ENCODE measurements at regions not wholly inside any gene's neighbourhood (a gene's known extent, or its start where the extent isn't known, plus 50 kb on each side); places are given as distances from the start of the nearest gene placed in this dataset.

DNA sequence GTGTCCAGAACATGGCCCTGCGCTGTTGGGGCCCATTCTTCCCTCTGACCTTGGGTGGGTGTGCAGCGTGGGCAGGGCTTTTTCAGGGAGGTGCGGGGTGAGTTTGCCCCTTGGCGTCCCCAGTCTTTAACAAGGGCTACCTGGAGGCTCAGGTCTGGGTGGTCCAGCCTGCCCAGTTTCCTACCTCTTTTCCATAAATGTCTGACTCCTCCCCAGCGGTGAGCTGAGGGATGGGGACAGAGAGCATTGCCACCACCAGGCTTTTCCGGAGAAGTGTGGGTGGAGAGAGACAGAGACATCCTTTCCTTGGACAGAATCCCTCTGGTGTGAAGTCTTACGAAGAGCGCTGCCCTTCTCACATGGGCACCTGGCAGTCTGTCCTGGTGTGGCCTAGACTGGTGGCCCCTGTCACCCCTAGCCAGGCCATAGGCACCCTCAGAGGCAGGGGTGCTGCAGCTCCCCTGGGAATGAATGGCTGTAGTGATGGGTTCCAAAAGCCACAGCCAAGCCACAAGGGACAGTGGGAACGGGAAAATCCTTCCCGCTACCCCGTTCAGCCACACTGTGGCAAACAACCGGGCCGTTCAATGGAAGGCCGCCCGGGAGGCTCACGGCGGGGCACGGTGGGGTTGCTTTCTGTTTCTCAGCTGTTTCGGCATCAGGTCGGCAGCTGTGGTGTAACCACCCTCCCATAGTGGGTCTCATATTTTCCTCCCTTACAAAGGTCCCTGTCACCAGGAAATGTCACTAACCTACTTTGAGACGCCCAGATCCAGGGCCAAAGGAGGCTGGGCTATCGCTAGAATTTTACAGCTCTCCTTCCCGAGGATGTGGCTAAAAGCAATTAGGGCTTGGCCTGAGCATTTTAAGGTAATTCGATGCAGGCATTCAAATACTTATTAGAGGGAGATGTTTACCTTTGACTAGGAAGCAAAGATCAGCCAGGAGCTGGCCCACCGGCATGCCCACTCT is 61.9 kb upstream of the GSE1 start:
- no peak for DNase-seq

DNA sequence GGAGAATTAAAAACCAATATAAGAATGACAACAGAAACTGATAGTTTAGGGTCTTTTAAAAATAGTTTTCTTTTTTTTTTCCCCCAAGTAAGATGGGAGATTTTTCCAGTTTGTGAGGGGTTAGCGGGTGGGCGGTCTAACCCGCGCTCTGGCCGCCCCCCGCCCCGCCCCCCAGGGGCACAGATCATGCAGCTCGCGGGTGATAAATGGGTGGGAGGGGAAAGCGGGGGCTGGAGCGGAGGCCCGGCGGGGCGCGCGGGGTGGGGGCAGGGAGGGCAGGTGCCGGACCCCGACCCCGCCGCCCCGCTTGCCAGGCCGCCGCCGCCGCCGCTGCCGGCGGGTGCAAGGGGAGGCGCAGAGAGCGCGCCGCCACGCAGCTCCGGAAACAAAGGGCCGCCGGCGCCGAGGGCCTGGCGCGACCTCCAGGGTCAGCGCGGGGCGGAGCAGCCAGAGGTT is 60.1 kb upstream of the GSE1 start:
- no peak for DNase-seq

DNA sequence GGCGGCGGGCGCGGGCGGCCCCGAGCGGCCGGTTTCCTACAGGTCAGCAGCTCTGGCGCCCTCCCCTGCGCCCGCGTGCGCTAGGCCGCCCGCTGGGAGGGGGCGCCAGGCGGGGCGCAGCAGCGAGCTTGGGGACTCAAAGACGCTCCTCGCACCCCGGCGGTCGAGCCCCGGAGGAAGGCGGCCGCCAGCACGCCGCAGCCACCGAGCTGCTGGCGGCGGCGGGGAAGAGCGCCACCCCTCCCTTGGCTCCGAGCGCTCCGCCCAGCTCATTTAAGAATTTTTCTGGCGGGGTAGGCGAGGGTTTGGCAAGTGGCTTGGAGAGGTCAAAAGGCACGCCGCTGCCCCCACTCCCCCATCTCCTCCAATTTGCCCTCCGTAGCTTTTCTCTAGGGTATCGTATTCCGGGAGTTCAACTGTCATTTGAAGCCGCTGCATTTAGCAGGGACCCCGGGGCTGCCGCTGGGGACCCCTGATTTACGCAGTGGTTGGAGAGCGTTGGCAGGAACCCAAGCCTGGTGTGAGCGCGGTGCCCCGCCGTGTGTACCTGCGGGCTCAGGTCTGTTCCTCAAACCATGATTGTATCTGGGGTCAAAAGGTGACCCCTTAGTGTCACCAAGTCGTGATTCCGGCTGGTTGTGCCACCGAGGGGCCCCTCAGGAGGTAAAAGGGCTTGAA is 59.5 kb upstream of the GSE1 start:
- peak; percentile 58 for DNase-seq

DNA sequence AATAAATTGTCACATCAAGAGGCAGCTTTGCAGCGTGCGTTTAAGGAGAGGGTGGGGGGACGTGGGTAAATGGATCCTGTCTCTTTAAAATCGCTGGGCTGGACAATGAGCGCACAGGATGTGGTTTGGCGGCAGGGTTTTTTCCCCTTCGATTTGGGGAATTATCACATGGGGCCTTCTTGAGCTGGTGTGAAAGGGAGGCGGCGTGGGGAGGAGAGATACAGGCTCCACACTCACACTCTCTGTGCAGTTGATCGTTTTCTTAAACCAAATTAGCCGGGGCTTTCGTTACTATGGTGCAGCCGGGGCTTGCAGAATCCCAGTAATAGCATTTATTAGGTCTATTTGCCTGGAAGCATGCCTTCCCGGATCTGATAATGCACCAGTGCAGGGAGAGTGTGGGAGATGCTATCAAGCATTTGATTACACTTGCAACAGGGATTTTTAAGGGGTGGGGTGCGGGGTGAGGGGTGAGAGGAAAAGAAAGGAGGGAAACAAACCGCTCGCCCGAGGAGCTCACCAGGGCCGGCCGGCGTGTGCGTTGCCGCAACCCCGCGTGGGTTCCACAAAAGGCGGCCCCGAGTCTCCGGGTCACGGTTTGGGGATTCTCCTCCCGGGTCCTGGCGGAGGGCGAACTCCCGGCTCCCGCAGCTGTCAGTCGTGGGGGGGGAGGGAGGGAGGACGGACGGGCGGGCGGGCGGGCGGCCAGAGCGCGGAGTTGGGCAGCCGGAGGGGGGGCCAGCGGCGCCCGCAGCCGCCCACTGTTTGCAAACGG is 58.8 kb upstream of the GSE1 start:
- peak; percentile 88 for DNase-seq

DNA sequence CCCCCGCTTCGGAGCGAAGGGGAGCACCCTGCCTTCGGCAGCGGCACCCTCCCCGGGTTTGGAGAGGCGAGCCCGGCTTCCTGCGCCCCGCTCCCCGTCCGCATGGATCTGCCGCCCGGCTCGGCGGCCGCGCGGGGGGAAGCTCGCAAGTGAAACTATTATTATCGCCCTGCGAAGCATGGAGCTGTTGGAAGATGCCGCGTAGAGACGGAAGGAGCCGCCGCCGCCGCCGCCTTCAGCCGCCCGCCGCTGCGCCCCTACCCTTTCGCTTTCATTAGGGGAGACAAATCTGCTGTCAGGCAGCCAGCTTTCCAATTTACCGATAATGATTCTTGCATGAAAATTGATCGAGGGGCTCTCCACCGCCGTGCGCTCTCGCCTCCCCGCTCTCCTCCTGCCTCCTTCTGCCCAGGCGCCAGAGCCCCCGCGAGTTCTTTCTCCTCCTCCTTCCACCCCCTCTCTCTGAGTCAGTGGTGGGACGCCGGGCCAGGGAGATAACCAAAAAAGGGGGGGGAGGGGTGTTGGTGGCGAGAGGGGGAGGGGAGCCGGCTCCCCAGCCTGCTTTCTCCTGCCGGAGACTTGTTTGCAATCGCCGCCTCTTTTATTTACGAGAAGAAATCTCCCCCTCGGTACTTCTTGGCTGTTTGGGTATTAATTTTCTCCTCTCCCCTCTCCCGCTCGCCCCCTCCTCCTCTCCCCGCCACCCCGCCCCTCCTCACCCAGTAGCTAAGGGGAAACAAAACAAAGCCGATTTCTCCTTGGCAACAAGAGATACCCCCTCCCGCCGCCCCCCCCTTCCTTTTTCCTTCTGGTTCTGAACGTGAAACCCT is 58.0 kb upstream of the GSE1 start:
- DNase-seq: peak; percentile 73

DNA sequence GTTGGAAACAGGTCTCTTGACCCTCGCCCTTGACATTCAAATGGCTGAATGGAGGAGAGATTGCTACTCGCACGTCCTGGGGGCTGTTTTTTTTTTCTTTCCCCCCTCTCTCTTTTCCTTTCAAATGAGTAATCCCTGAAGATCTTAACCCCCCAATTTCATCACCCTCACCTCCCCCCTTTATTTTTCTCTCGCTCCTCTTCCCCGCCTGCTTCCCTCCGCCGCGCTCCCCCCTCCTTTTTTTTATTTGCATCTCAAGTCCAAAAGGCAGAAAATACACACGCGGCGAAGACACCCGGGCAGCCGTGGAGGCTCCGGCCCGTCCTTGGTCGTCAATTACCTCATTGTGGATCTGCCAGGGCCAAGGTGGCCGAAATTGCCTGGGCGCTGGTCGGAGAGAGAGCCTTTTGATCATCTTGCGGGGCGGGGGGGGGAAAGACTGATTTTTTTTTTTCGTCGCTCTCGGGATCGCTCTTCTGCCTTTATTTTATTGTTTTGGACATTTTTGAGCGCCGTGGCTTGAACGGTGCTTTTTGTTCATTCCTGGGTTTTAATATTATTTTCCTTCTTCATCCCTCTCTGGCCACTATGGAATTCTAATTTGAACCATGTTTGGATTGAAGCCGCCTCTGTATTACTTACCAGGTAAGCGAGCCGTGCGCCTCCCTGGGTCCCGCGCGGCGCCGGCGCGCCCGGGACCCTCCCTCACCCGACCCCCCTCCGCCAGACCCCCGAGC is 57.2 kb upstream of the GSE1 start:
- no peak for DNase-seq

DNA sequence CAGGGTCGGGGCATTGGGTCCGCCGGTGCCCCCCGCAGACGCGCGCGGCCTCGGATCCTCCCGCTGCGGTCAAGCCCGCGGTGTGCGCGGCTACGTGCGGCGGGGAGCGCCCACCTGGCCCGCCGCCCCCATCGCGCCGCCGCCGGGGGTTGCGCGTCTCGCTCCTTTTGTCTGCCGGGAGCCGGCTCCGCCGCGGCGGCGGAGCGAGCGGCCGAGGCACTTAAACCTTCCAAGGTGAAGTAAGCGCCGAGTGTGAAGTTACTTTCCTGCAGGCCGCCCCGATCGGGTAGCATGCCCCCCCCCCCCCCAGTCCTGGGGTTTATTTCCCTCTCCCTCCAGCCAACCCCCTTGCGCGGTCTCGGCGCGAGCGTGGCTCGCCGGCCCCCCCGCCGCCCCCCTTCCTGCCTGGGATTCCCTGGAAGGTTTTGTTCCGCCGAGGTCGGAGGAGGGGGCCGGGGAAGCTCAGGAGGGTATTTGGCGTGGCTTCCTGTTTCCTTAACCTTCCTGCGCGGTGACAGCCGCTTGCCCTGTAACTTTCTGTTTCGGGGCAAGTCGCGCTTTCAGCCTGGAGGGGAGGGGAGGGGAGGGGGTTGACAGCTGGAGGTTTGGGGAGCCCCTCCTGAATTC is 56.6 kb upstream of the GSE1 start:
- peak; percentile 68 for DNase-seq

DNA sequence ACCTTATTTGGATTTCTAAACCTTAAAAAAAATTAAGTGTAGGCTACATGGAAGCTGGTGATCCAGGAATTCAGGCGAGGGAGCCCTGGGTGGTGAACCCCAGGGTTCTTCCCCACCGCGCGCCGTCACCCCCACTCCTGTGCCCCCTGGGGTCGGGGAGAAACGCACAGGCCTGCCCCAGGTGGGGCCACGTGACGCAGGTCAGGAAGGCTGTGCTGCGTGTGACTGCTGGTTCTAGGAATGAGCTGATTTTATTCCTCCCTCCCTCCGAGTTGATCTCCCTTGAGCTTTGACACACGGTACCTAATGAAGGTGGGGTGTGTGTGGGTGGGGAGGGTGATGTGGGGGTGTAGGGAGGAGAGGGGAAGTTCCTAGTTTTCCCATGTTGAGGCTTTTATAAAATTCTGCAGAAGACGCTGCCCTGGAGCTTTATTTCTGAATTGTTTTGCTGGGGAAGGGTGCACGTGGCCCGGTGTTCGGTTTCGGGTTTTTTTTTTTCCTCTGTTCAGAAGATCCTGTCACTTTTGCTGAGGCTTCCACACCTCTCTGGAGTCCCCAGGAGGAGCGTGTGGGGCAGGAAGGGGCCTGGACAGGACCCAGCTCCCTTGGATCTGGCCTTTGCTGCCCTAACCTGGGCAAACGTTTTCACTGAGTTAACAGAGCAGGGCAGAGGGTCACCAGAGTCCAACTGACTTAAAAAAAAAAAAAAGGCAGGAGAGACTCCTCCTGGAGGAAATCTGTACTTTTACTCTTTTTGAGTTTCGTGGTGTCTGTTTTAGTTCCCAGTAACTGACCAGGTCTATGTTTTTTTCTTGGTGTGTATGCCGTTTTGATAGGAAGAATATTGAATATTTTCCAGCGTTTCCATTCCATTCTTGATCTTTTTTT is 55.8 kb upstream of the GSE1 start:
- no peak for DNase-seq

DNA sequence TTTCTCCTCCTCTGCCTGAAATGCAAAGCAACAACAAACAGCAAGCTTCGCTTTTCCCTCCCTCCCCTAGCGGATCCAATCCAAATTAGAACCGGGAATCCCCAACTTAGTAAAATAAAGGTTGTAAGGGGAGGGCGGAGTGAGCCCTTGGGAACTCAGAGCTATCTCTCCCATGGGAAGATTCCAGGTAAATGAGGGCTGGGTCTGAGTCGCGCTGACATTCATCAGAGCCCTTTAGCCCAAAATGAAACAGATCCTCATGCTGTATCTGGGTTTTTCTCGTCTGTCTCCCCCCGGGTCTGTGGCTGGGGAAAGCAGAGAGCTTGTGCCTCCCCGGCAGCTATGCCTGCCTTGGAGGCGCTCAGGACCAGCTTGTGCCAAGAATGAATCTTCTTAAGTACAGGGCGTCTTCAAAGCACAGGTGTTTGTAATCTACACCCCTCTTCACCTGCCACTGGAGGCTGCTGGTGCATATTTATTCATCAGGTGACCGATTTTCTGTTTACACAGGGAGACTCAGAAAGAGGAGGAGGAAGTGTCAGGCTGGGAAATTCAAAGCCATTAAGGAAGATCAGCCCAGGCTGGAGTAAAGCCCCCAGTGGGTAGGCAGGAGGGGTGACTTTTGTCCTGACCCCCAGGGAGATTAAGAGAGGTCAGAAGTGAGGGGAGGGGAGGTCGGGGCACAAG is 55.0 kb upstream of the GSE1 start:
- no peak for DNase-seq

DNA sequence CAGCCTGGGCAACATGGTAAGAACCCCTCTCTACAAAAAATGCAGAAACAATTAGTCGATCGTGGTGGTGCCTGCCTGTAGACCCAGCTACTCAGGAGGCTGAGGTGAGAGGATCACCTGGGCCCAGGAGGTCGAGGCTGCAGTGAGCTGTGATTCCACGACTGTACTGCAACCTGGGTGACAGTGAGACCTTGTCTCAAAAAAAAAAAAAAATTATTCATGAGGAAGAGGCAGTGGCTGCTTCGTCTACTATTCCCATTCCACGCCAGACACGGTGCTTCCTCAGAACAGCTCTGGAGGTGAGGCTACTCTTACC is 52.2 kb upstream of the GSE1 start:
- DNase-seq: no peak

DNA sequence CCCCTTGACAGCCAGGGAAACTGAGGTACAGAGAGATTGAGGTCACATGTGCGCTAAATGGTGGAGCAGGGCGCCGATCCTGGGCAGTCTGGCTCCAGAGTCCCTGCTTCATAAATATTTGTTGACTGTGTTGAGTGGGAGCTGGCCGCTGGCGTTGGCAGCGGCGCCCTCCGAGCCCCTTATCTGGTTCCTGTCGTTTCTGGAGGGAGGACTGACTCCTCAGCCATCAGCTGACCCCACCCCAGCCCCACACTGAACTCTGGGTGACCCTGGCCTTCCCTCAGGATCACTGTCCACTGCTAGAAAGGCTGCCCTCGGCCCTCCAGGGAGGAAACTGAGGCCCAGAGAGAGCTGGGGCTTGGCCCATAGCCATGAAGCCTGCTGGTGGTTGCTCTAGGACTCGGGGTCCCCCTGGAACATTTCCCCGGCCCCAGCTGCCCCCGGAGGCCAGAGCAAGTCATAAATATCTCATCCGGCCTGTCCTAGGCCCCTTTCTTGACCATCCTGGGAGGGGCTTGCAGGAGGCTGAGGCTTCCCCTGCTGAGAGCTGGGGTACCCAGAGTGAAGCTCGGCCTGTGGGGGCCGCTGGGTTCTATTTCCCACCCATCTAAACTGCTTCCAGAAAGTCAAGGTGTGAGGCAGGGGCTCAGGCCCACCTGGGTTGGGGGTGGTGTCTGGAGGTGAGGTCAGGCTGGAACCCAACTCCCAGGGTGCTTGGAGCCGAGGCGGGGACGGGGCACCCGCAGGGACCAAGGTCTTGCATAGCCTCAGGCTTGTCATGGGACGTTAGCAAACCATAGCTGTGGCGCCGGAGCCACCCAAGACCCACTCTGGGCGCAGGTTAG is 51.7 kb upstream of the GSE1 start:
- no peak for DNase-seq

DNA sequence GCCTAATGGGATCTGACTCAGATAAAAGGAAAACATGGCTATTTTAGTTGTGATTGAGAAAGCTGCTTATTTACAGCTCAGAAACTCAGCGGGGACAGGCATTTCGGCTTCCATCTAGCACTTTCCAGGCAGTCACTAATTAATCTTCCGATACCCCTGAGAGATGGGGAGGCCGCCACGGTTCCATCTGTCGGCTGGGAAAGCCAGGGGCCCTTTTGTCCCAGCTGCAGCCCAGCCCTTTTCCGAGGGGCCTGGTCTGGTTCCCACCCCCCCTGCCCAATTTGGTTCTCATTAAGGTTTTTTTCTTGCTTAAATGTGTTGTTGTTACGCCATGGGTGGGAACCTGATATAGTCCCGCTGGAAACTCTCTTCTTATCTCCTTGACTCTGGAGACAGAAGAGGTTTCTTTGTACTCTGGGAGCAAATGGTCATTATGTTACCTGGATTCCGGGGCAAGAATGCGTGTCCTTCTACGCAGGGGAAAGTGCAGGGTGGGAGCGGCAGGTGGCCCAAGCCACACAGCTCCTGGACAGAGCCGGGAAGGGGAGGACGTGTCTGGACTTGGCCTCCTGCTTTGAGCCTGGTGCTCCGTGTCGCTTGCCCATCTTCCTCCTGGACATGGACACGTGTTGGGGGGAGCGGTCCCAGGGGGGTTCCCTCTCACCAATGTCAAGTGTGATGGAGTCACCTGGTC is 50.9 kb upstream of the GSE1 start:
- no peak for DNase-seq

DNA sequence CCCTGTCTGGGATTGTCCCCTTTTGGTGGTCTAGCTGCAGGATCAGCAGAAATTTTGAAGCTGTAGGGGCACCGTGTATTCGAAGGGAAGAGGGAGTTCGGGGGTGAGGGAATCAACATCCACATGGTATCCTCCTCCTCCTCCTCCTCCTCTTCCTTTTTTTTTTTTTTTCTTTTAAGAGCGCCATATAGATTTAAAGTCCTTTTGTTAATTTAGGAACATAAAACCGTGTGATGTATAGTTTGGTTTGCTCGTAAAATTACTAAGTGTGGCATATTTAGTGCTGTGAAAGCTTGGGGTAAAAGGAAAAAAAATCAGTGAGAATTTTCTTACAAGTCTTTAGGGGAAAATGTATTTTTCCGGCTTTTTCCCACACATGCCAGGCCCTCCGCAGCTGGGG is 50.1 kb upstream of the GSE1 start:
- no peak for DNase-seq

Data from femur (tissue), 1 donor.